ENCODE measurements at regions not wholly inside any gene's neighbourhood (a gene's known extent, or its start where the extent isn't known, plus 50 kb on each side); places are given as distances from the start of the nearest gene placed in this dataset.

- TF ChIP-seq ARNT (IDR thresholded peaks at IDR 0.05) = no peak
- no peak for TF ChIP-seq NFRKB (IDR thresholded peaks at IDR 0.05)
- no peak for TF ChIP-seq SUZ12 (IDR thresholded peaks at IDR 0.05)
- no peak for TF ChIP-seq TARDBP (IDR thresholded peaks at IDR 0.05)
- TF ChIP-seq BHLHE40 (IDR thresholded peaks at IDR 0.05; ENCODE audit: borderline replicate concordance) = no peak
- no peak for TF ChIP-seq FOXA1 (IDR thresholded peaks at IDR 0.05)
- TF ChIP-seq CTBP1 (IDR thresholded peaks at IDR 0.05; ENCODE audit: borderline replicate concordance) = no peak
- TF ChIP-seq FOXM1 (IDR thresholded peaks at IDR 0.05; ENCODE audit: borderline replicate concordance) = no peak
- TF ChIP-seq ELF4 (IDR thresholded peaks at IDR 0.05) = no peak
- TF ChIP-seq FOXK2 (IDR thresholded peaks at IDR 0.05) = no peak
- TF ChIP-seq ZNF384 (IDR thresholded peaks at IDR 0.05) = no peak
Measured at GRCh38 chr11:70819022-70819421, 420.7 kb downstream of the CTTN start.

Measured in HEK293T (cell line).